ENCODE measurements at regions not wholly inside any gene's neighbourhood (a gene's known extent, or its start where the extent isn't known, plus 50 kb on each side); places are given as distances from the start of the nearest gene placed in this dataset.

- TF ChIP-seq POLR2AphosphoS5 (IDR thresholded peaks at IDR 0.05; ENCODE audit: low read depth, low read length) (no peak), SIN3A (IDR thresholded peaks at IDR 0.05; ENCODE audit: borderline replicate concordance, insufficient read depth, low read depth, low read length) (no peak)
- TF ChIP-seq, protein P1, sequence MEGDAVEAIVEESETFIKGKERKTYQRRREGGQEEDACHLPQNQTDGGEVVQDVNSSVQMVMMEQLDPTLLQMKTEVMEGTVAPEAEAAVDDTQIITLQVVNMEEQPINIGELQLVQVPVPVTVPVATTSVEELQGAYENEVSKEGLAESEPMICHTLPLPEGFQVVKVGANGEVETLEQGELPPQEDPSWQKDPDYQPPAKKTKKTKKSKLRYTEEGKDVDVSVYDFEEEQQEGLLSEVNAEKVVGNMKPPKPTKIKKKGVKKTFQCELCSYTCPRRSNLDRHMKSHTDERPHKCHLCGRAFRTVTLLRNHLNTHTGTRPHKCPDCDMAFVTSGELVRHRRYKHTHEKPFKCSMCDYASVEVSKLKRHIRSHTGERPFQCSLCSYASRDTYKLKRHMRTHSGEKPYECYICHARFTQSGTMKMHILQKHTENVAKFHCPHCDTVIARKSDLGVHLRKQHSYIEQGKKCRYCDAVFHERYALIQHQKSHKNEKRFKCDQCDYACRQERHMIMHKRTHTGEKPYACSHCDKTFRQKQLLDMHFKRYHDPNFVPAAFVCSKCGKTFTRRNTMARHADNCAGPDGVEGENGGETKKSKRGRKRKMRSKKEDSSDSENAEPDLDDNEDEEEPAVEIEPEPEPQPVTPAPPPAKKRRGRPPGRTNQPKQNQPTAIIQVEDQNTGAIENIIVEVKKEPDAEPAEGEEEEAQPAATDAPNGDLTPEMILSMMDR (IDR thresholded peaks at IDR 0.05): no peak
Observed at GRCh38 chr5:96196407-96196806, 234.8 kb upstream of the ELL2 start.
